ENCODE measurements at regions not wholly inside any gene's neighbourhood (a gene's known extent, or its start where the extent isn't known, plus 50 kb on each side); places are given as distances from the start of the nearest gene placed in this dataset.

DNA sequence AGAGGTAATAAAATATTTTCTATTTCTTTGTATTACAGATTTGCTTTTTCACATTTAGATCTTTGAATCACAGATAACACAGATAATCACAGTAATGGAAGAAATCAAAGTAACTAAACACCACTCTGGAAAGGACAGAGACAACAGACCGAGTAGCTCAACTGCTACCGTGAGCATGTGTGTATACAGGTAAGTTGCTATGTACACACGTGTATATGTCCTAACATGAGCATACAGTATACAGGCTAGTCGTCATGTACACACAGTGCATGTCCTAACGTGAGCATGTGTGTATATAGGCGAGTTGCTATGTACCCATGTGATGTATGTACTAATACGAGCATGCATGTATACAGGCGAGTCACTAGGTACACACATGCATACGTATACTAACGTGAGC is 379.0 kb downstream of the THBS2 start:
- TF ChIP-seq, protein P1, sequence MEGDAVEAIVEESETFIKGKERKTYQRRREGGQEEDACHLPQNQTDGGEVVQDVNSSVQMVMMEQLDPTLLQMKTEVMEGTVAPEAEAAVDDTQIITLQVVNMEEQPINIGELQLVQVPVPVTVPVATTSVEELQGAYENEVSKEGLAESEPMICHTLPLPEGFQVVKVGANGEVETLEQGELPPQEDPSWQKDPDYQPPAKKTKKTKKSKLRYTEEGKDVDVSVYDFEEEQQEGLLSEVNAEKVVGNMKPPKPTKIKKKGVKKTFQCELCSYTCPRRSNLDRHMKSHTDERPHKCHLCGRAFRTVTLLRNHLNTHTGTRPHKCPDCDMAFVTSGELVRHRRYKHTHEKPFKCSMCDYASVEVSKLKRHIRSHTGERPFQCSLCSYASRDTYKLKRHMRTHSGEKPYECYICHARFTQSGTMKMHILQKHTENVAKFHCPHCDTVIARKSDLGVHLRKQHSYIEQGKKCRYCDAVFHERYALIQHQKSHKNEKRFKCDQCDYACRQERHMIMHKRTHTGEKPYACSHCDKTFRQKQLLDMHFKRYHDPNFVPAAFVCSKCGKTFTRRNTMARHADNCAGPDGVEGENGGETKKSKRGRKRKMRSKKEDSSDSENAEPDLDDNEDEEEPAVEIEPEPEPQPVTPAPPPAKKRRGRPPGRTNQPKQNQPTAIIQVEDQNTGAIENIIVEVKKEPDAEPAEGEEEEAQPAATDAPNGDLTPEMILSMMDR (conservative IDR thresholded peaks at IDR 0.05): no peak
- TF ChIP-seq ZFX (IDR thresholded peaks at IDR 0.05): no peak
